Liver (tissue), 7 donors: ENCODE measurements at regions not wholly inside any gene's neighbourhood (a gene's known extent, or its start where the extent isn't known, plus 50 kb on each side); places are given as distances from the start of the nearest gene placed in this dataset.

Source experiments
- DNase-seq: peaks from one replicate; pipeline ENCODE4 v3.0.0-alpha.2; 2017; ENCODE audit warnings: low spot score
- H3K27ac ChIP-seq, 2 donors: one replicate each; pipeline ENCODE4 v1.7.0; 2013; ENCODE audit warnings: inconsistent platforms in 2 of 2, low read length in 2 of 2, control low read depth in 1 of 2, low read depth in 1 of 2, mild to moderate bottlenecking in 1 of 2
- H3K27me3 ChIP-seq, 4 donors: one replicate each; pipeline versions ENCODE4 v1.6.1 to v1.7.0; 2013; ENCODE audit warnings: low read length in 3 of 4, inconsistent platforms in 1 of 4, mild to moderate bottlenecking in 1 of 4, moderate library complexity in 1 of 4; ENCODE audit not compliant: control insufficient read depth in 4 of 4, insufficient read depth in 4 of 4
- H3K36me3 ChIP-seq, 4 donors: one replicate each; pipeline versions ENCODE4 v1.6.1 to v1.7.0; 2013; ENCODE audit warnings: low read length in 3 of 4, mild to moderate bottlenecking in 3 of 4, low read depth in 1 of 4, moderate library complexity in 1 of 4; ENCODE audit not compliant: control insufficient read depth in 4 of 4, insufficient read depth in 3 of 4
- H3K4me1 ChIP-seq, 4 donors: one replicate each; pipeline versions ENCODE4 v1.6.1 to v1.7.0; 2013; ENCODE audit warnings: low read length in 3 of 4, mild to moderate bottlenecking in 3 of 4, moderate library complexity in 1 of 4; ENCODE audit not compliant: control insufficient read depth in 4 of 4, insufficient read depth in 4 of 4
- H3K4me3 ChIP-seq, 3 donors: one replicate each; pipeline versions ENCODE4 v1.6.1 to v1.7.0; 2013; ENCODE audit warnings: low read length in 3 of 3, control low read depth in 1 of 3, low read depth in 1 of 3, mild to moderate bottlenecking in 1 of 3
- H3K9ac ChIP-seq, 2 donors: one replicate each; pipeline ENCODE4 v1.7.0; 2013; ENCODE audit warnings: low read length in 2 of 2, mild to moderate bottlenecking in 2 of 2, moderate library complexity in 2 of 2, control low read depth in 1 of 2, low read depth in 1 of 2
- H3K9me3 ChIP-seq, 4 donors: one replicate each; pipeline versions ENCODE4 v1.6.1 to v1.7.0; 2013; ENCODE audit warnings: low read length in 3 of 4; ENCODE audit not compliant: control insufficient read depth in 4 of 4
- ATF3 ChIP-seq: IDR thresholded peaks from 2 replicates; pipeline ENCODE4 v1.6.1; 2016; ENCODE audit warnings: antibody characterized with exemption
- FOXA1 ChIP-seq: IDR thresholded peaks from 2 replicates; pipeline ENCODE4 v1.6.1; 2016; ENCODE audit warnings: antibody characterized with exemption
- GABPA ChIP-seq, 2 donors: IDR thresholded peaks in 1 of 2; conservative IDR thresholded peaks in 1 of 2; 2 replicates each; pipeline ENCODE4 v1.6.1; 2016; ENCODE audit warnings: antibody characterized with exemption in 2 of 2, mild to moderate bottlenecking in 1 of 2, moderate library complexity in 1 of 2
- HNF4G ChIP-seq: IDR thresholded peaks from 2 replicates; pipeline ENCODE4 v1.6.1; 2016; ENCODE audit warnings: antibody characterized with exemption
- JUND ChIP-seq, 2 donors: IDR thresholded peaks; 2 replicates each; pipeline ENCODE4 v1.6.1; 2016; ENCODE audit warnings: antibody characterized with exemption in 2 of 2
- NR2F2 ChIP-seq: IDR thresholded peaks from 2 replicates; pipeline ENCODE4 v1.6.1; 2016; ENCODE audit warnings: antibody characterized with exemption
- RAD21 ChIP-seq, 2 donors: IDR thresholded peaks; 2 replicates each; pipeline ENCODE4 v1.6.1; 2016; ENCODE audit warnings: antibody characterized with exemption in 2 of 2, mild to moderate bottlenecking in 2 of 2
- REST ChIP-seq: IDR thresholded peaks from 2 replicates; pipeline ENCODE4 v1.6.1; 2016; ENCODE audit warnings: antibody characterized with exemption, mild to moderate bottlenecking
- SP1 ChIP-seq: IDR thresholded peaks from 2 replicates; pipeline ENCODE4 v1.6.1; 2018; ENCODE audit warnings: antibody characterized with exemption, mild to moderate bottlenecking
- YY1 ChIP-seq: IDR thresholded peaks from 2 replicates; pipeline ENCODE4 v1.6.1; 2016; ENCODE audit warnings: antibody characterized with exemption, mild to moderate bottlenecking
- ZBTB33 ChIP-seq: IDR thresholded peaks from 2 replicates; pipeline ENCODE4 v1.6.1; 2016; ENCODE audit warnings: antibody characterized with exemption
- WGBS: extraction: QIAGEN DNeasy Blood & Tissue Kit; methylation state at CpG from one replicate; pipeline ENCODE4 v1.1.7; 2013; 5-methylcytosine and 5-hydroxymethylcytosine counted together
- donor health status: healthy.
- donor health status: healthy.
- donor health status: healthy.
- donor health status: healthy.

- WGBS, result 46% methylated on average over 3 of the region's 3 CpGs
- DNase-seq, result no peak
- Histone ChIP-seq H3K27ac (no peak overlapping the region), H3K4me1 (no peaks in the 10 kb centered on the region), H3K27me3 (no peaks in the 10 kb centered on the region), H3K4me3 (no peak overlapping the region), H3K36me3 (no peaks in the 10 kb centered on the region), H3K9ac (no peak overlapping the region), H3K9me3 (no peaks in the 10 kb centered on the region)
- TF ChIP-seq YY1, result no peak
- no peak for TF ChIP-seq ATF3
- no peak for TF ChIP-seq ZBTB33
- no peak for TF ChIP-seq NR2F2
- TF ChIP-seq FOXA1, result no peak
- no peak for TF ChIP-seq REST
- TF ChIP-seq HNF4G, result no peak
- TF ChIP-seq SP1, result no peak
Observed at GRCh38 chr5:62974623-62975022, 396.0 kb downstream of the LRRC70 start.

GRCh38 chr5:62969409-62970120 lies 390.9 kb downstream of the LRRC70 start:
- WGBS, result 85% methylated on average over 10 of the region's 10 CpGs
- H3K36me3 ChIP-seq, result no peaks in the 10 kb centered on the region
- TF ChIP-seq GABPA (IDR thresholded peaks at IDR 0.05 in 1 of 2, conservative IDR thresholded peaks at IDR 0.05 in 1 of 2) (no peak), HNF4G (no peak), JUND (IDR thresholded peaks at IDR 0.05) (no peak)

GRCh38 chr5:62964428-62964827 lies 385.8 kb downstream of the LRRC70 start:
- H3K9me3 ChIP-seq, result peaks cover 0 to 12% (median 5%) of the 10 kb centered on the region in 4 donors
- H3K27ac ChIP-seq, result no peak overlapping the region
- no peak for TF ChIP-seq RAD21 (IDR thresholded peaks at IDR 0.05)
- no peaks in the 10 kb centered on the region for H3K4me1 ChIP-seq
- H3K4me3 ChIP-seq, result no peak overlapping the region
- DNase-seq, result no peak
- H3K36me3 ChIP-seq, result no peaks in the 10 kb centered on the region
- H3K27me3 ChIP-seq, result no peaks in the 10 kb centered on the region
- no peak overlapping the region for H3K9ac ChIP-seq

More at GRCh38 chr5:62969409-62970120, 390.9 kb downstream of the LRRC70 start:
- no peak overlapping the region for H3K4me3 ChIP-seq
- H3K9me3 ChIP-seq, result peaks cover 0 to 6% (median 2%) of the 10 kb centered on the region in 4 donors
- no peaks in the 10 kb centered on the region for H3K4me1 ChIP-seq
- no peak for DNase-seq
- H3K27me3 ChIP-seq, result no peaks in the 10 kb centered on the region
- no peak overlapping the region for H3K9ac ChIP-seq
- H3K27ac ChIP-seq, result no peak overlapping the region
